ENCODE measurements at regions not wholly inside any gene's neighbourhood (a gene's known extent, or its start where the extent isn't known, plus 50 kb on each side); places are given as distances from the start of the nearest gene placed in this dataset.
"Not testable (repeated sequence)": the region's sequence is repeated elsewhere in the genome, so short reads cannot be mapped to it uniquely, and the experiment has no call there.

DNA sequence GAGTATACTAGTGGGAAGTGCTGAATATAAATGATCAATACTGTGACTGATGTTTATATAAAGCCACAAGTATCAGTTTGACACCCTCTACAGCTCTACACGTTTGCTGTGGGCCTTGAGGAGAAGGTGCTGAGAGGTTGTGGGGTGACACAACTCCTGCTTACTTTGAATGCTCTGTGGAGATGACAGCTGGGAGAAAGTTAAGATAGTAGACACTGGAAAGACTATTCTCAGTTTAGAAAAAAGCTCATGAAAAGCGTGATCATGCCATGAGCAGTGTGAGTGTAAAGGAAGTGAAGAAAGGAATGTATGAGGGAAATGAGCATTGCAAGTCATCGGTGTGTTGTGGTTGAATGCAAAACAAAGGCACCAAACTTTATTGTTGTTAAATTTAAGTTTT, 215.8 kb downstream of the UTRN start:
- 55 to 71% (median 63%) methylated on average over 3 of the region's 3 CpGs for WGBS, 5 donors
- TF ChIP-seq POLR2AphosphoS5 (IDR thresholded peaks at IDR 0.05) (no peak), EP300 (IDR thresholded peaks at IDR 0.05) (no peak), POLR2A (IDR thresholded peaks at IDR 0.05) (no peak)
- TF ChIP-seq, protein P1, sequence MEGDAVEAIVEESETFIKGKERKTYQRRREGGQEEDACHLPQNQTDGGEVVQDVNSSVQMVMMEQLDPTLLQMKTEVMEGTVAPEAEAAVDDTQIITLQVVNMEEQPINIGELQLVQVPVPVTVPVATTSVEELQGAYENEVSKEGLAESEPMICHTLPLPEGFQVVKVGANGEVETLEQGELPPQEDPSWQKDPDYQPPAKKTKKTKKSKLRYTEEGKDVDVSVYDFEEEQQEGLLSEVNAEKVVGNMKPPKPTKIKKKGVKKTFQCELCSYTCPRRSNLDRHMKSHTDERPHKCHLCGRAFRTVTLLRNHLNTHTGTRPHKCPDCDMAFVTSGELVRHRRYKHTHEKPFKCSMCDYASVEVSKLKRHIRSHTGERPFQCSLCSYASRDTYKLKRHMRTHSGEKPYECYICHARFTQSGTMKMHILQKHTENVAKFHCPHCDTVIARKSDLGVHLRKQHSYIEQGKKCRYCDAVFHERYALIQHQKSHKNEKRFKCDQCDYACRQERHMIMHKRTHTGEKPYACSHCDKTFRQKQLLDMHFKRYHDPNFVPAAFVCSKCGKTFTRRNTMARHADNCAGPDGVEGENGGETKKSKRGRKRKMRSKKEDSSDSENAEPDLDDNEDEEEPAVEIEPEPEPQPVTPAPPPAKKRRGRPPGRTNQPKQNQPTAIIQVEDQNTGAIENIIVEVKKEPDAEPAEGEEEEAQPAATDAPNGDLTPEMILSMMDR (IDR thresholded peaks at IDR 0.05): no peak

DNA sequence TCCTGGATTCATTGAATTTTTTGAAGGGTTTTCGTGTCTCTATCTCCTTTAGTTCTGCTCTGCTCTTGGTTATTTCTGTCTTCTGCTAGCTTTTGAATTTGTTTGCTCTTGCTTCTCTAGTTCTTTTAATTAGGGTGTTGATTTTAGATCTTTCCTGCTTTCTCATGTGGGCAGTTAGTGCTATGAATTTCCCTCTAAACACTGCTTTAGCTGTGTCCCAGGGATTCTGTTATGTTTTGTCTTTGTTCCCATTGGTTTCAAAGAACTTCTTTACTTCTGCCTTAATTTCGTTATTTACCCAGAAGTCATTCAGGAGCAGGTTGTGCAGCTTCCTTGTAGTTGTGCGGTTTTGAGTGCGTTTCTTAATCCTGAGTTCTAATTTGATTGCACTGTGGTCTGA, 220.1 kb downstream of the UTRN start:
- WGBS, 5 donors: 94 to 99% (median 98%) methylated on average over 4 of the region's 4 CpGs
- H3K27ac ChIP-seq; H3K4me3 ChIP-seq; H3K27me3 ChIP-seq; H3K4me1 ChIP-seq; intact Hi-C loops (cut with DNase I; ENCODE audit: low total_unique reads); DNase-seq: not testable (repeated sequence)
- Histone ChIP-seq H3K36me3 (peaks cover 27 to 78% (median 70%) of the 10 kb centered on the region in 4 donors), H3K9me3 (peaks cover 4 to 16% (median 9%) of the 10 kb centered on the region in 4 donors)

More for the DNA sequence above, 215.8 kb downstream of the UTRN start:
- no peak for DNase-seq
- Histone ChIP-seq H3K4me1 (no peaks in the 10 kb centered on the region), H3K36me3 (peaks cover 31 to 88% (median 83%) of the 10 kb centered on the region in 4 donors), H3K27ac (no peak overlapping the region), H3K9me3 (peaks cover 4 to 16% (median 9%) of the 10 kb centered on the region in 4 donors), H3K4me3 (no peak overlapping the region), H3K27me3 (no peaks in the 10 kb centered on the region)
- intact Hi-C loops (cut with DNase I; ENCODE audit: low total_unique reads): no loop called here

GRCh38 chr6:144506051-144506450, 220.9 kb downstream of the UTRN start:
- peaks cover 27 to 70% (median 67%) of the 10 kb centered on the region in 4 donors for H3K36me3 ChIP-seq
- 96 to 100% (median 98%) methylated on average over 3 of the region's 3 CpGs for WGBS, 5 donors
- intact Hi-C loops (cut with DNase I; ENCODE audit: low total_unique reads): not testable (repeated sequence)

DNA sequence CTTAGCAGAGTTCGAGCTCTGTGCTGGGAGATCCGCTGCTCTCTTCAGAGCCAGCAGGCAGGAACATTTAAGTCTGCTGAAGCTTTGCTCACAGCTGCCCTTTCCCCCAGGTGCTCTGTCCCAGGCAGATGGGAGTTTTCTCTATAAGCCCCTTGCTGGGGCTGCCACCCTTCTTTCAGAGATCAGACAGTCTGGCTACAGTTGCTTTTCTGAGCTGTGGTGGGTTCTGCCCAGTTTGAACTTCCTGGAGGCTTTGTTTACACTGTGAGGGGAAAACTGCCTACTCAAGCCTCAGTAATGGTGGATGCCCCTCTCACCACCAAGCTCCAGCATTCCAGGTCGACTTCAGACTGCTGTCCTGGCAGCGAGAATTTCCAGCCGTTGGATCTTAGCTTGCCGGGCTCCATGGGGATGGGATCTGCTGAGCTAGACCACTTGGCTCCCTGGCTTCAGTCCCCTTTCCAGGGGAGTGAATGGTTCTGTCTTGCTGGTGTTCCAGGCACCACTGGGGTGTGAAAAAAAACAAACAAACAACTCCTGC, 222.7 kb downstream of the UTRN start:
- H3K4me1 ChIP-seq; intact Hi-C loops (cut with DNase I; ENCODE audit: low total_unique reads); H3K27ac ChIP-seq; H3K4me3 ChIP-seq; DNase-seq; H3K27me3 ChIP-seq: not testable (repeated sequence)
- Histone ChIP-seq H3K36me3 (peaks cover 21 to 66% (median 60%) of the 10 kb centered on the region in 4 donors), H3K9me3 (peaks cover 4 to 16% (median 9%) of the 10 kb centered on the region in 4 donors)
- WGBS, 5 donors: 92 to 100% (median 94%) methylated on average over 6 of the region's 6 CpGs

More at GRCh38 chr6:144506051-144506450, 220.9 kb downstream of the UTRN start:
- peaks cover 4 to 16% (median 9%) of the 10 kb centered on the region in 4 donors for H3K9me3 ChIP-seq
- H3K27ac ChIP-seq, DNase-seq, H3K4me1 ChIP-seq, H3K27me3 ChIP-seq, H3K4me3 ChIP-seq: not testable (repeated sequence)

DNA sequence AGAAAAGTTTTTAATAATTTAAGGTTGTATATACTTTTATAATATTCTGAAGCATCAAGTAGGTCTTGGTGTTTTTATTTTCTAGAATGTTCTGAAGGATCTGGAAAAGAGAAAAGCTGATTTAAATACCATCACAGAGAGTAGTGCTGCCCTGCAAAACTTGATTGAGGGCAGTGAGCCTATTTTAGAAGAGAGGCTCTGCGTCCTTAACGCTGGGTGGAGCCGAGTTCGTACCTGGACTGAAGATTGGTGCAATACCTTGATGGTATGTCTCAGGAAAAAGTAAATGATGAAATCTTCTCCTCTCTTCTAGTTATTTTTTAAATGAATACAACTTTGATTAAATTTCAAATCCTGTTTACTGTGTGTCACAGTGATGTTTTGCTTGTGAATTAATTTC, 225.7 kb downstream of the UTRN start:
- DNase-seq: no peak
- intact Hi-C loops (cut with DNase I; ENCODE audit: low total_unique reads): no loop called here
- no peaks in the 10 kb centered on the region for H3K27me3 ChIP-seq
- TF ChIP-seq POLR2A (IDR thresholded peaks at IDR 0.05) (no peak), EP300 (IDR thresholded peaks at IDR 0.05) (no peak), POLR2AphosphoS5 (IDR thresholded peaks at IDR 0.05) (no peak)
- TF ChIP-seq, protein P1 (IDR thresholded peaks at IDR 0.05): no peak
- no peak overlapping the region for H3K4me3 ChIP-seq
- peaks cover 12 to 68% (median 64%) of the 10 kb centered on the region in 4 donors for H3K36me3 ChIP-seq
- no peaks in the 10 kb centered on the region for H3K9me3 ChIP-seq
- no peaks in the 10 kb centered on the region for H3K4me1 ChIP-seq
- 86 to 97% (median 94%) methylated on average over 4 of the region's 4 CpGs for WGBS, 5 donors
- no peak overlapping the region for H3K27ac ChIP-seq

DNA sequence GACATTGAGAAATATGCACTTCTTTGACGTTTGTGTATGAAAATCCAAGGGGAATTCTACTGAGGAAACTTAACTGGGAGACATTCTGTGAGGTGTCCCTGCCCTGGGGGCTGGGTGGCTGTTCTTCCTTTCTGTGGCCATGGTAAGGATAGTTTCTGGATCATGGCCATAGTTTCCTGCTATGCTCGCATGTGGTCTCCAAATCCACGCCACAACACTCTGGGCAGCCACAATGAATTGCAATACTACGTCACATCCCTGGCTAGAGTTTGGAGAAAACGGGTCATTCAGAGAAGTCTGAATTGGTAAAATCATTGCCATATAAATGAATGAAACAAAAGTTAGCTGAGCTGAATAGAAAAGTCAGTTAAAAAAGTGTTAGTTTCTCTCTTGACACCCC, 230.6 kb downstream of the UTRN start:
- Histone ChIP-seq H3K4me3 (no peak overlapping the region), H3K27me3 (no peaks in the 10 kb centered on the region), H3K4me1 (no peaks in the 10 kb centered on the region), H3K27ac (no peak overlapping the region), H3K9me3 (no peaks in the 10 kb centered on the region), H3K36me3 (peaks cover 12 to 83% (median 73%) of the 10 kb centered on the region in 4 donors)
- TF ChIP-seq, protein P1 (IDR thresholded peaks at IDR 0.05): no peak
- TF ChIP-seq EP300 (IDR thresholded peaks at IDR 0.05) (no peak), POLR2AphosphoS5 (IDR thresholded peaks at IDR 0.05) (no peak), POLR2A (IDR thresholded peaks at IDR 0.05) (no peak)
- 83 to 95% (median 92%) methylated on average over 5 of the region's 5 CpGs for WGBS, 5 donors
- intact Hi-C loops (cut with DNase I; ENCODE audit: low total_unique reads): no loop called here
- no peak for DNase-seq
